Body of pancreas (tissue), 4 donors: ENCODE measurements at regions not wholly inside any gene's neighbourhood (a gene's known extent, or its start where the extent isn't known, plus 50 kb on each side); places are given as distances from the start of the nearest gene placed in this dataset.

Source experiments
- POLR2A ChIP-seq, 3 donors: fragments of 450-650 bp; IDR thresholded peaks; one replicate each; pipeline ENCODE4 v1.6.1; 2016; ENCODE audit warnings: antibody characterized with exemption in 3 of 3, mild to moderate bottlenecking in 2 of 3
- TF ChIP-seq, protein P1 (sequence below), 7 experiments: fragments of 450-650 bp in 4 of 7; fragments of 200-600 bp in 3 of 7; sonication (generic) in 3 of 7; IDR thresholded peaks; one replicate each; pipeline ENCODE4 v1.5.1; 2016 to 2019; ENCODE audit warnings: antibody characterized with exemption in 7 of 7

DNA sequence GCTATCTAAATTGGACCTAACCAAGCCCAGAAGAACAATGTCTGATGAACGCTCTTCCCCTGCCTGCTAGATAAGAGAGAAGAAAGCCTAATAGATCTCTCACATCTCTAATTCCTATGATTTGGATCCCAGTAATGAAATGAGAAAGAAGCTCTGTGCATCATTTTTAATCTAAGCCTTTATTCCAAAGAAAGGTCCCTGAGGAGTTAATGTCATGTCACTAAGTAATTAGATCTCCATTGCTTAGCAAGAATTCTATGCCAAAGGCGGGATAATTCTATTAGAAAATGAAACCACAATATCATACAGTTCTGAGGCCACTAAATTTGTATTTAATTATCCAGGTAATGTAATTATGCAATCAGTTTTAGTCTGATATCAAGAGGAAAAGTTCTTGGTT lies 74.2 kb upstream of the TMEM260 start:
- TF ChIP-seq, protein P1, sequence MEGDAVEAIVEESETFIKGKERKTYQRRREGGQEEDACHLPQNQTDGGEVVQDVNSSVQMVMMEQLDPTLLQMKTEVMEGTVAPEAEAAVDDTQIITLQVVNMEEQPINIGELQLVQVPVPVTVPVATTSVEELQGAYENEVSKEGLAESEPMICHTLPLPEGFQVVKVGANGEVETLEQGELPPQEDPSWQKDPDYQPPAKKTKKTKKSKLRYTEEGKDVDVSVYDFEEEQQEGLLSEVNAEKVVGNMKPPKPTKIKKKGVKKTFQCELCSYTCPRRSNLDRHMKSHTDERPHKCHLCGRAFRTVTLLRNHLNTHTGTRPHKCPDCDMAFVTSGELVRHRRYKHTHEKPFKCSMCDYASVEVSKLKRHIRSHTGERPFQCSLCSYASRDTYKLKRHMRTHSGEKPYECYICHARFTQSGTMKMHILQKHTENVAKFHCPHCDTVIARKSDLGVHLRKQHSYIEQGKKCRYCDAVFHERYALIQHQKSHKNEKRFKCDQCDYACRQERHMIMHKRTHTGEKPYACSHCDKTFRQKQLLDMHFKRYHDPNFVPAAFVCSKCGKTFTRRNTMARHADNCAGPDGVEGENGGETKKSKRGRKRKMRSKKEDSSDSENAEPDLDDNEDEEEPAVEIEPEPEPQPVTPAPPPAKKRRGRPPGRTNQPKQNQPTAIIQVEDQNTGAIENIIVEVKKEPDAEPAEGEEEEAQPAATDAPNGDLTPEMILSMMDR (IDR thresholded peaks at IDR 0.05), result no peak
- TF ChIP-seq POLR2A (IDR thresholded peaks at IDR 0.05), result no peak
